T47D (cell line): ENCODE measurements at regions not wholly inside any gene's neighbourhood (a gene's known extent, or its start where the extent isn't known, plus 50 kb on each side); places are given as distances from the start of the nearest gene placed in this dataset.
"Not testable (repeated sequence)": the region's sequence is repeated elsewhere in the genome, so short reads cannot be mapped to it uniquely, and the experiment has no call there.

Experiments used
- DNase-seq, 2 experiments: peaks; one replicate each; pipeline versions ENCODE4 v3.0.0 to v3.0.0-alpha.2; 2011 to 2012; ENCODE audit warnings: low read depth in 1 of 2, low spot score in 1 of 2
- in situ Hi-C: cut with HindIII; loops from 2 replicates; pipeline ENCODE4 v1.10.0; 2016; ENCODE audit warnings: low sequenced_read_pairs, low pct_unique_long_range_greater_than_20kb

DNA sequence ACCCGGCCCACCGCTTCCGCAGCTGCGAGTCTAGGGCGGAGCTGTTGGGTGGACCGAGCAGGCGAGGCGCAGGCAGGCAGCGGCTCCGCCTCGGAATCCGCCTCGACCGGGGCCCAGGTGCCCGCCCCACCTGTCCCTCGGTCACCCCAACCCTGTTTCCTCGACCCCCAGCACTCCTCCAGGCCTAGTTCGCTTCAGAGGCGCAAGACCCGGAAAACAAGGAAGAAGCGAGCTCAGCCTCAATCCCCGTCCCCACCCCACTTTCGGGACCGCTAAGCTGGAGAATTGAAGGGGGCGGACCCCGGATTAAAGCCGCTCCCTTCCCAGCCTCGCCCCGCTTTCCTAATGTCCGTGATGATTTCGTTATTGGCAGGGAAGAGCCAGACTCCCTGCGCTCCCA, 131.3 kb downstream of the POTEH start:
- in situ Hi-C loops = not testable (repeated sequence)

DNA sequence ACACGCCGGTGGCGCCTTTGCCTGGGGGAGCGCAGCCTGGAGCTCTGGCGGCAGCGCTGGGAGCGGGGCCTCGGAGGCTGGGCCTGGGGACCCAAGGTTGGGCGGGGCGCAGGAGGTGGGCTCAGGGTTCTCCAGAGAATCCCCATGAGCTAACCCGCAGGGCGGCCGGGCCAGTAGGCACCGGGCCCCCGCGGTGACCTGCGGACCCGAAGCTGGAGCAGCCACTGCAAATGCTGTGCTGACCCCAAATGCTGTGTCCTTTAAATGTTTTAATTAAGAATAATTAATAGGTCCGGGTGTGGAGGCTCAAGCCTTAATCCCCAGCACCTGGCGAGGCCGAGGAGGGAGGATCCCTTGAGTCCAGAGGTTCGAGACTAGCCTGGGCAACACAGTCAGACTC, 132.2 kb downstream of the POTEH start:
- DNase-seq, in situ Hi-C loops: not testable (repeated sequence)

More for the DNA sequence above, 131.3 kb downstream of the POTEH start:
- DNase-seq = not testable (repeated sequence)

DNA sequence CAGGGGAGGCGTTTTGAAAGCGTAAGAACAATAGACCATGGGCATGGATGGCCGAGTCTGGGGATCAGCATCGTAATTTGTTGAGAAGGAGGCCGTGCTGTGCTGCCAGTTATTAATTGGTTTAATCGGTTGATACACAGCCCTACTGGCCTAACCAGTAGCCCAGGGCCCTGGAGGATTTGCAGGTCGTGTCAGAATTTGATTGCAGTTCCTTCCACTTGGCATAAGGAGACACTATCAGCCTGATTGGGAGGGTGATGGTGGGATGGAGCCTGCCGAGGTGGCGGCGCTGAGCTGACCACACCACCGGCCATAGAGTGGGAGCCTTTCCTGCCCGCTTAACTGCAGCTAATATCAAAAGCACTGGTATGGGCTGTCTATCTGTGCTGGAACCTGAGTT, 133.4 kb downstream of the POTEH start:
- DNase-seq, in situ Hi-C loops: not testable (repeated sequence)

DNA sequence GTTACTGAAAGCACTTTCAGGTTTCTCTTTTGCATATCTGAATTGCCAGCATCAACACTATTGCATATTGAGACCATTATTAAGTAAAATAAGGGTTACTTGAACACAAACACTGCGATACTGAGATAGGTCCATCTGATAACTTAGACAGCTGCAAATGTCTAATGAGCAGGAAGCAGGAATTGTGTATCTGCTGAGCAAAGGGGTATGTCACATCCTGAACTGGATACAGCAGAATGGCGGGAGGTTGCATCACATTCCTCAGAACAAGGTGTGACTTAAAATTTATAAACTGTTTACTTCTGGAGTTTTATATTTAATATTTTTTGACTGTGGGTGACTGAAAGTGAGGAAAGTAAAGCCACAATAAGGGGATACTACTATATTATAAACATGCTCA, 142.4 kb downstream of the POTEH start:
- DNase-seq, in situ Hi-C loops: not testable (repeated sequence)

DNA sequence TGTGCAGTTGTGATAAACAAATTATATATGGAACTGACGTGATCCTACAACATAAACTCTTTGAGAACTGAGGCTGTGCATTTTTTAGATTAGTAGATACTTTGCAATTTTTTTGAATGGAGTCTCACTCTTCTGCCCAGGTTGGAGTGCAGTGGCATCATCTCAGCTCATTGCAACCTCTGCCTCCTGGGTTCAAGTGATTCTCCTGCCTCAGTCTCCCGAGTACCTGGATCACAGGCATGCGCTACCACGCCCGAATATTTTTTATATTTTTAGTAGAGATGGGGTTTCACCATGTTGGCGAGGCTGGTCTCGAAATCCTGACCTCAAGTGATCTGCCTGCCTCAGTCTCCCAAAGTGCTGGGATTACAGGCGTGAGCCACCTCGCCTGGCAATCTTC, 145.9 kb downstream of the POTEH start:
- DNase-seq, in situ Hi-C loops: not testable (repeated sequence)

DNA sequence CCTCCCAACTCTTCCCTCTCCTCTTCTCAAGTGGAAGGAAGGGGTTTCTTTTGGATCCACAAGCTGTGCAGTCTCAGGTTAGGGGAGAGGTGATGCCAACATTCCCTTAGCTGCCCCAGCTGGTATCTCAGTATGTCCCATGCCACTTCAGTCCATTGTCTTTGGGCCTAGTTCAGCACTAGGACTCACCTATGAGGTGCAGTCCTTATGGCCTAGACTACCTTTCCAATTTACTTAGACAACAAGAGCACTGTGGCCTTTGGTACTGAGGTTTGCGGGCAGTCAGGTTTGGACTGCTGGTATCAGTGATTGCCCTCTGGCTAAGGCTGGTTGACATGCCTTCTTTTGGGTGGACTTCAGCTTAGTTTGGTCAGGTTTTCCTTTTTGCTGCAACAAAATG, 159.9 kb downstream of the POTEH start:
- DNase-seq, in situ Hi-C loops: not testable (repeated sequence)

DNA sequence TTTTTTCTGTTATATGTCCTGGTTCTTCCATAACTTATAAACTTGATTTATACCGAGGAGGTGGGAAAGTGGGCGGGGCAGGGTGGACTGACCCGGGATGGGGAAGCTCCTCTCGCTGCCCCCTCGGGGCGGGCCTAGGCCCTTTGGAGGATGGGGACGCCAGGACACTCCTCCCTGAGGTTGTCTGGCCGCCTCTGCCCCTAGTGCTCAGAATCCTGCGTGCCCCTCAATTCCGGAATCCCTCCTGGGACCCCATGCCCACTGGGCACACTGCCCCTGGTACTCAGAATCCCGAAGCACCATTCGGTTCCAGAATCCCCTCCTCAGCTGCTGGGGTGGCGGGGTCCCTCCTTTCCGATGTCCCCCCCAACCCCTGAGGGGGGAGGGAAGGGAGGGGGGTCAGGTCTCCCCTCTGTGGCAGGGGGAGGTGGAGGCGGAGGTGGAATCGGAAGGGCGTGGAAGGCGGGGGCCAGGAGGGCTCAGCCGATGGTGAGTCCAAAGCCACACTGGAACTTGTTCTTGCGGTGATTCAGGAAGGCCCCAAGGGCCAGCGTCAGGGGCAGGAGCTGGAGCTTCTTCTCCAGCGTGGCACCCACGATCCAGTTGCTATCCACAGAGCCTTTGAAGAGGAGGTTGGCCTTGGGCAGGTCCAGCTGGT, 164.0 kb downstream of the POTEH start:
- DNase-seq, in situ Hi-C loops: not testable (repeated sequence)

DNA sequence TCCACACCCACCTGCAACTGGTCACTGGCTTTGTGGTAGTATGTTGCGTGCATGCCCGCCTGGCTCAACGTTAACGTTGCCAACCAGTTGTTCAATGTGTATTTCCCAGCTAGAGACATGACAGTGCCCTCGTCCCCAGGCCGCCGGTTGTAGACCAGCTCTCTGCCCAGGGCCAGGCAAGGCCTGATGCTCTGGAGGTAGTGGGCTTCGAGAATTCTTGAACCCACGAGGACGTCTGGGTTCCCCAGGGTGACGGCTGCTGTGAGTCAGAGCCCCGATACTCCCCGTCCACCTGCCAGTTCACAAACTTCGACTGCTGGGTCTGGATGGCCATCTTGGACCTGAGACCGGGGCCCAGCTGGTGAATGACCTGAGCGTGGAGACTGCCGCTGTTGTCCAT, 164.6 kb downstream of the POTEH start:
- in situ Hi-C loops, DNase-seq: not testable (repeated sequence)

DNA sequence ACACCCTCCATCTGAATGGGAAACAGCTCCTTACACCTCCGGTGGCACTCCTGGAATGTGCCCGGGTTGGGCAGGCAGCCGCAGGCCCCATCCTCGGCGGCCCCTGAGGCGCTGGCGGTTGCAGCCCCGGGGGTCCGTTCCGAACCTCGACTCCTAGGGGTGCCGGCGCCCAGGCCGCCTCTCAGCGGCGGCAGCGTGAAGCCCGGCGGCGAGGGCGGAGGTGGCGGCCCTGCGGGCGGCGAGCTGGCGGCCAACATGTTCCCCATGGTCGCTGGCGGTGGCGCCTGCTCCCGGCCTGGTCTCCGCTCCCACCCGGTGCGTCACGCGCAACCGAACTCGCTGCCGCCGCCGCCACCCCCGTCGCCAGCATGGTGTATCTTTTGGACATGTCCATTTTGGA, 165.2 kb downstream of the POTEH start:
- in situ Hi-C loops, DNase-seq: not testable (repeated sequence)

DNA sequence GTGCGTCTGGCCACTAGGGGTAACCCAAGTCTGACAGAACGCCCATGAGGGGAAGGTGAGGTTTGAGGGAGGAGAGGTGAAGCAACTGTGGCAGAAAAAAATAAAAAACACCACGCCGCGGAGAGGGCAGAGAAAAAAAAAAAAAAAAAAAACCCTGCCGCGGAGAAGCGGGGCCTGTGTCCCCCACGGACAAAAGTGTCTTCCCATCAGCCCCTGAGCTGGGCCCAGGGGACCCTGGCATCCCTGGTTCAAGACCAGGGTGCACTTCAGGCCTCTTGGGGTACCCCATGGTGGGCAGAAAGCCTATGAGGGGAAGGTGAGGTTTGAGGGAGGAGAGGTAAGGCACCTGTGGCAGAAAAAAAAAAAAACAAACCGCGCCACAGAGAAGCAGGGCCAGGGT, 191.1 kb downstream of the POTEH start:
- DNase-seq, in situ Hi-C loops: not testable (repeated sequence)

DNA sequence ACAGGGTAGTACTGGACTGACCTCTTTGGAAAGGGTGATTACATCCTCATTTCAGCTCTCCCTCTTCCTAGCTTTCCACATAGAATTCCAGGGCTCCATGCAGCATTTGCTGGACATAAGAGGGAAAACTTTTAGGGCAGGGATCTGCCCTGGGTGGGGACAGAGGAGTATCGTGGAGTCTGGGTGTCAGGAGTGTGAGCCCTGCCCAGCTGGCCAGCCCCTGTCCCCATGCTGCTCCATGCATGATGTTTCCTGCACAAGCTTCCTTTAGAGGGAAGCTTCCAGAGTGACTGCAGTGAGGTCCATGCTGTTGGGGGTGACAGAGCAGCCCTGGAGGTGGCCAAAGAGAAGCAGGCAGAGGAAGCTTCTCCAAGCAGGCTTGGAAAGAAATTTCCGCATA, 214.5 kb downstream of the POTEH start:
- in situ Hi-C loops, DNase-seq: not testable (repeated sequence)

DNA sequence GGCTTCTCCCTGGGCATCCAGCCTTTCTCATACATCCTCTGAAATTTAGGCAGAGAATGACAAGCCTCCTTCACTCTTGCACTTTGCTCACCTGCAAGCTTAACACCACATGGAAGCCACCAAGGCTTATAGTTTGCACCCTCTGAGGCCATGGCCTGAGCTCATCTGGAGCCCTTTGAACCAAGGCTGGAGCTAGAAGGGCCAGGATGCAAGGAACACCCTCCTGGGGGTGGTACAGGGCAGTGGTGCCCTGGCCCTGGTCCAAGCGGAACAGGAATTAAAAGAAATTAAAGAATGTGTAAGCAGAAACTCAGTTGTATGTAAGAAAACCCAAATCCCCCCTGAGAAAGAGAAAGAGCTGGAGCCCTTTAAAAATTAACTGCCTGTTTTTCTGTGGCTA, 221.9 kb downstream of the POTEH start:
- in situ Hi-C loops, DNase-seq: not testable (repeated sequence)

DNA sequence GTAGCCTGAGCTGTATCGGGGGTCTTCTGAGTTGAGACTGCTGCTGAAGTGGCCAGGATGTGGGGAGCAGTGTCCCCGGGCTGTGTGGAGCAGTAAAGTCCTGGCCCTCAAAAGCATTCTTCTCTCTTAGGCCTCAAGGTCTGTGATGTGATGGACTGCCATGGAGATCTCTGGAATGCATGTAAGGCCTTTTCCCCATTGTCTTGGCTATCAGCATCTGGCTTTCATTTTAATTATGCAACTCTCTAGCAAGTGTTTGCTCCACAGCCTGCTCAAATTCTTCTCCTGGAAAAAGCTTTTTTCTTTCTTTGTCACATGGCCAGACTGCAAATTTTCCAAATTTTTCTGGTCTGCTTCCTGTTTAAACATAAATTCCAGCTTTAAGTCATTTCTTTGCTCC, 229.3 kb downstream of the POTEH start:
- DNase-seq, in situ Hi-C loops: not testable (repeated sequence)

DNA sequence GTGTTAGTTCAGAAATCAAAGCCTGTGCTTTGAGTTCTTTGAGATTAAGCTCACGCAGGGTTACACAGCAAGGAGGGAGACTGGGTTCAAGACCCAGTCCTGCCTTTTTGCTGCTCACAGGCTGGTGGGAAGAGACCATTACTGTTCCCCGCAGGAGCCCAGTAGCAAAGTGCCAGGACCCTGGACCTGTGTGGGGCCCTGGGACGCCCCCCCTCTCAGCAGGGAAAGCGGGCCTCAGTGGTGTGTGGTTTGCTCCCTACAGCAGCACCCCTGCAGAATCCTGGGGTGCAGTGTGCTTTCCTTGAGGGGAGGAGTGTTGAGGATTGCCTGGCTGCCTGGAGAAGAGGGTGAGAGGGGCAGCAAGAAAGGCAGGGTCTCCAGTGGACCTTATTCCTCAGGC, 231.1 kb downstream of the POTEH start:
- DNase-seq, in situ Hi-C loops: not testable (repeated sequence)

DNA sequence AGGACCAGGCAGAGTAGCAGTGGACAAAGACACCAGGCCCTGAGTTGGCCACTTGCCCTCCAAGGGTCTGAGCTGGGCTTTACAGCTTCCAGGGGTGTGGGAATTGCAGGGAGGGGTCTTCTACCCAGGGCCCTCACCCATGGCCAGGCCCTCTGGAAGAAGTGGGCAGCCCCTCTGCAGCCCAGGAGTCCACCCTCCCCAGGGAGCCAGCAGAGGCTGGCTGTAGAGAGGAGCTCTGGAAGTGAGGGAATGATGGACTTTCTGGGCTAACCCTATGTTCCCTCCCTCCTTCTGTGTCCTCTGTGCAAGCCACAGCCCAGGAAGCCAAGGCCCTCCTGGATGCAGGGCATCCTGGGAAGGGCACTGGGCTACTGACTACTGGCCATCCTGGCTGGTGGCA, 232.3 kb downstream of the POTEH start:
- in situ Hi-C loops, DNase-seq: not testable (repeated sequence)

DNA sequence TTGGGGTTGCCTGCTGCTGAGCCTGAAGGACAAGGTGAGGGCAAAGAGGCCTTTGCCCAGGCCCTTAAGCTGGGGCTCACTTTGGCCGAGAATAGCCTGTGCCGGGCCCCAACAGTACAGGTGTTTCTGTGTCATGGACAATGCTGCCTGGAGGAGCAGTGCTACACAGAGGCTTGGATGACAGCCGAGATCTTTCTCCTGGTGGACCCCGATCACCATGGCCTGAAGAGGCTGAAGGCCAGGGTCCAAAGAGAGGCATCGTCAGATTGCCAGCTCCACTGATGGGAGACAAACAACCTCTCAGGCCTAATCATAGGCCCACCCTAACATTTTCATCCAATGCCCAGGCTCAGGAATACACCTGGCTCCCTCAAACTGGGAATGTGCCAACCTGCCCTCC, 232.8 kb downstream of the POTEH start:
- in situ Hi-C loops = not testable (repeated sequence)

DNA sequence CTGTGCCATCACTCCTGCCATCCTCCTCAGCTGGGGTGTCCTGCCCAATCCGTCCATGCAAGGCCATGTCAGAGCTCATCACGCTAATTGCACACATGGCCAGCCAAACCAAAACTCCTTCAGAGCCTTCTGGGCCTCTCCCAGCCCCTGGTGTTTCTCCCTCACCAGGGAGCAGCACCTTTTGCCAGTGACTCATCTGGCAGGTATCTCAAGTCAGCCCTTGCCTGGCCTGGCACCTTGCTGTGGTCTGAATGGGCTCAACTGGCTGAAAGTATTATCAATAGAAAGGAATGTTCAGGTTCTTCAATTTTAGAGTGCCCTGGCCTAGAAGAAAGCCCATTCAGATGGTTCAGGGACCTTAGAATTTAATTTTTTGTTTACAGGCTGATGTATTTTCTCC, 235.0 kb downstream of the POTEH start:
- in situ Hi-C loops, DNase-seq: not testable (repeated sequence)

More for the DNA sequence above, 232.8 kb downstream of the POTEH start:
- not testable (repeated sequence) for DNase-seq

DNA sequence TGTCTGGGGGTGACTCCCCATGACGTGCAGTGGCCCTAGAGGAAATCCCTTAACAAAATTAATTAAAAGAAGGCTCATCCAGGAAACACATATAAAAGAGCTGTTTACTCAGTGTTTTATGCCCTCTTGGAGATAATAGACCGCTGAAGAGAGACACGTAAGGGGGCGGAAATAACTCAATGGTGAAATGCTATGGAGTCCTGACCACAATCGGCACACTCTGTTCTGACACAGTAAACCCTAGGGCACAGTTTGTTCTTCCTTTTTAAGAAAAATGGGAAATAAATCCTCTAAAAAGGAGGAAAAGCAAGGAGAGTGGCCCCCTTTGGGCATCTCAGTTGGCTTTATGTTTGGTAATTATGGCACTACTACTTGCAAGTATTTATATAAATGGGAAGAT, 237.3 kb downstream of the POTEH start:
- in situ Hi-C loops = not testable (repeated sequence)

More for the DNA sequence above, 237.3 kb downstream of the POTEH start:
- DNase-seq = not testable (repeated sequence)
